ENCODE measurements at regions not wholly inside any gene's neighbourhood (a gene's known extent, or its start where the extent isn't known, plus 50 kb on each side); places are given as distances from the start of the nearest gene placed in this dataset.
A peak's percentile ranks its signal among the peaks of the same experiment; 100 is the strongest.

DNA sequence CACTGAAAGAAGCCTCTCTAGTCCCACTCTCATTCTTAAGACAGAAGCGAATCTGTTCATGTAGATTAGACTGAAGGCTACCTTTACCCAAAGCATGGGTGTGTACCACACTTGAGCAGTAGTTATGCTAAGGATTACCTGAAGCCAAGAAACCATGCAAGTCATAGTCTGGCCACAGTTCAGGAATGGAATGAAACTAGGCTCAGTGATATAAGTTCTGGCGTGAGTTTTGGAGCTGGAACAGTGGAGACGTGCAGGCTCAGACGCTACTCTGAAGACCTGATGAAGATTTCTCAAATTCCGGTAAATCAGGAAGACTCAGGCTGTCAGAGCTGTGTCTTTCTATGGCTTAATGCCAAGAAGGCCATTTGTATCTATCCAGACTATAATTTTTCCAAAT, 219.9 kb downstream of the HDGFL1 start:
- no peak overlapping the region for H3K4me2 ChIP-seq (ENCODE audit: insufficient read depth, insufficient read length, low read length)
- TF ChIP-seq, protein P1, sequence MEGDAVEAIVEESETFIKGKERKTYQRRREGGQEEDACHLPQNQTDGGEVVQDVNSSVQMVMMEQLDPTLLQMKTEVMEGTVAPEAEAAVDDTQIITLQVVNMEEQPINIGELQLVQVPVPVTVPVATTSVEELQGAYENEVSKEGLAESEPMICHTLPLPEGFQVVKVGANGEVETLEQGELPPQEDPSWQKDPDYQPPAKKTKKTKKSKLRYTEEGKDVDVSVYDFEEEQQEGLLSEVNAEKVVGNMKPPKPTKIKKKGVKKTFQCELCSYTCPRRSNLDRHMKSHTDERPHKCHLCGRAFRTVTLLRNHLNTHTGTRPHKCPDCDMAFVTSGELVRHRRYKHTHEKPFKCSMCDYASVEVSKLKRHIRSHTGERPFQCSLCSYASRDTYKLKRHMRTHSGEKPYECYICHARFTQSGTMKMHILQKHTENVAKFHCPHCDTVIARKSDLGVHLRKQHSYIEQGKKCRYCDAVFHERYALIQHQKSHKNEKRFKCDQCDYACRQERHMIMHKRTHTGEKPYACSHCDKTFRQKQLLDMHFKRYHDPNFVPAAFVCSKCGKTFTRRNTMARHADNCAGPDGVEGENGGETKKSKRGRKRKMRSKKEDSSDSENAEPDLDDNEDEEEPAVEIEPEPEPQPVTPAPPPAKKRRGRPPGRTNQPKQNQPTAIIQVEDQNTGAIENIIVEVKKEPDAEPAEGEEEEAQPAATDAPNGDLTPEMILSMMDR (conservative IDR thresholded peaks at IDR 0.05), result no peak
- H2BK20ac ChIP-seq (ENCODE audit: low read depth, low read length, poor library complexity, severe bottlenecking), result no peak overlapping the region
- H4K20me1 ChIP-seq (ENCODE audit: control insufficient read depth, insufficient read depth, insufficient read length), result no peaks in the 10 kb centered on the region
- Mint-ChIP-seq H3K36me3 (ENCODE audit: insufficient read depth in 1 of 3, low read depth in 3 of 3) (peaks cover 3 to 16% (median 4%) of the 10 kb centered on the region in 3 experiments; a peak in 5 of 7 replicates), H3K27ac (no peak overlapping the region), H3K4me1 (peaks cover 11 to 15% of the 10 kb centered on the region in 2 experiments), H3K4me3 (no peak overlapping the region), H3K9me3 (peaks cover 9 to 16% of the 10 kb centered on the region in 2 experiments; a peak in 4 of 5 replicates), H3K27me3 (ENCODE audit: low read depth) (no peaks in the 10 kb centered on the region)
- no peak overlapping the region for H3T11ph ChIP-seq (ENCODE audit: low read length)
- peak overlapping the region; percentile 19 for H3K23ac ChIP-seq (ENCODE audit: insufficient read length, low read depth, low read length)
- no peak overlapping the region for H2BK12ac ChIP-seq (ENCODE audit: insufficient read length, low read depth, low read length)
- H3K14ac ChIP-seq (ENCODE audit: insufficient read depth, low read length), result no peak overlapping the region
- H3K4ac ChIP-seq (ENCODE audit: low read depth, low read length), result no peak overlapping the region
- WGBS (ENCODE audit: extremely low coverage, insufficient read length, low lambda C conversion rate), result no CpG with 5 or more reads among the region's 5 CpGs
- no peaks in the 10 kb centered on the region for H3K9me3 ChIP-seq (ENCODE audit: control insufficient read depth, low read depth, low read length)
- no peak overlapping the region for H2BK5ac ChIP-seq (ENCODE audit: insufficient read length, low read length)
- H2AK5ac ChIP-seq (ENCODE audit: insufficient read length, low read length), result no peak overlapping the region
- H3K27me3 ChIP-seq (ENCODE audit: insufficient read depth, low read length), result no peaks in the 10 kb centered on the region
- H2AFZ ChIP-seq (ENCODE audit: low read length), result no peak overlapping the region
- no peak overlapping the region for H3K18ac ChIP-seq (ENCODE audit: insufficient read length, low read depth, low read length)
- H3K79me2 ChIP-seq (ENCODE audit: insufficient read depth, low read length), result no peaks in the 10 kb centered on the region
- H4K8ac ChIP-seq (replicated peaks; ENCODE audit: insufficient read length, low read depth, low read length), result no peak overlapping the region
- H3K79me1 ChIP-seq (ENCODE audit: insufficient read depth, low read depth, low read length, poor library complexity, severe bottlenecking), result no peaks in the 10 kb centered on the region
- no peaks in the 10 kb centered on the region for H3K23me2 ChIP-seq (ENCODE audit: insufficient read length, low read depth, low read length, poor library complexity, severe bottlenecking)
- no peak overlapping the region for H3K56ac ChIP-seq (ENCODE audit: insufficient read length, low read depth, low read length)
- H3K4me1 ChIP-seq (ENCODE audit: insufficient read depth, low read length), result peaks cover 5% of the 10 kb centered on the region; the same call in 1 of the 2 replicates
- H3K9ac ChIP-seq (ENCODE audit: extremely low read depth, insufficient read length, low read length), result no peak overlapping the region
- H2BK120ac ChIP-seq (ENCODE audit: low read depth, low read length, poor library complexity, severe bottlenecking), result no peak overlapping the region
- H3K27ac ChIP-seq (ENCODE audit: insufficient read length, low read depth, low read length), result no peak overlapping the region
- H4K5ac ChIP-seq (ENCODE audit: insufficient read length, low read depth, low read length), result no peak overlapping the region
- H2BK15ac ChIP-seq (ENCODE audit: low read depth, low read length), result no peak overlapping the region
- H4K91ac ChIP-seq (ENCODE audit: insufficient read length, low read depth, low read length), result no peak overlapping the region
- no peak for DNase-seq
